ENCODE measurements at regions not wholly inside any gene's neighbourhood (a gene's known extent, or its start where the extent isn't known, plus 50 kb on each side); places are given as distances from the start of the nearest gene placed in this dataset.
"Not testable (repeated sequence)": the region's sequence is repeated elsewhere in the genome, so short reads cannot be mapped to it uniquely, and the experiment has no call there.

DNA sequence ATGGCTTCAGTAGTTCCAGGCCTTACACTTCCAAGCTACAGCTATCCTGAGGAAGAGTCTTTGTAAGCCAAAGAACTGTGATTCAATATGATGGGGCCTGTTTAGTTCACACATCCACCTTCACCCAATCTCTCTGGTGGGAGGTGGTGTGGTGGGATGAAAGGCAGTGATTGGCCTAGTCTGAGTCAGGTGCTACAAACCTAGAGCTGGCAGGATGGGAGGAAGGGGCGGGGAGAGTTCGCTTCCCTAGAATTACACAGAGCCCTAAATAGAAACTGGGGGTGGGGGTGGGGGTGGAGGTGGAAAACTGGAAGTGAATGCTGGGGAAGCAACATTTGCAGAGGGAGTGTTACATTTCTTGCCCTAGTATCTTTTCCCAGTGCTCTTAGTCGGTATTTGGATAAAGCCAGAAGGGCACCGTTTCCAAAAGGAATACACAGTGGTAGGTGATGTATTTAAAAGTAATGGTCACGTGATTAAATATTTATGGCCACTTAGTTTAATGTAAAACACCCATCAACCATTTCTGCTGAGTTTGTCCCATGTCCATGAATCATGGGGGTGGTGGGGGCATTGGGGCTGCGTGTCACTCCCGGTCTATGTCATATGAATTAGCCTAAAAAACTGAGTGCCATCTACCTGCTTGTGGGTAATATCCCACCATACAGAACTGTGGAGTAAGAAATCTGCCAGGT is 247.6 kb upstream of the PROK2 start:
- DNase-seq: no peak

DNA sequence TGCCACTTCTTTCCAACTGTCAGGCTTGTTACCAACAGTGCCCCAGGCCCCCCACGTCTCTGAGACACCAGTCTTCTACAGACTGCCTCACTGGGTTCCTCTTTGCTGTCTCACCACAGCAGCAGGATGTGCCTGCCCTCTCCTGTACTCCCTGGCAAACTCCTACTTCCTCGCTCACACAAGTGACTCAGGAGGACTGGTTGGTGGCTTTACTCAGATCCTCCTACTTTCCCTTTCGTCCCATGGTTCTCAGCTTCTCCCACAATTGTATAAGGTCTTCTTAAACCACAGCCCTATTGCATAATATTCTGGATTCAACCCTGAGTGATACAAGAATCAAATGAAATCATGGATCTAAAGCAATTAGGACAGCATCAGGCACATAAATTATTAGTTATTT is 246.6 kb upstream of the PROK2 start:
- no peak for DNase-seq

DNA sequence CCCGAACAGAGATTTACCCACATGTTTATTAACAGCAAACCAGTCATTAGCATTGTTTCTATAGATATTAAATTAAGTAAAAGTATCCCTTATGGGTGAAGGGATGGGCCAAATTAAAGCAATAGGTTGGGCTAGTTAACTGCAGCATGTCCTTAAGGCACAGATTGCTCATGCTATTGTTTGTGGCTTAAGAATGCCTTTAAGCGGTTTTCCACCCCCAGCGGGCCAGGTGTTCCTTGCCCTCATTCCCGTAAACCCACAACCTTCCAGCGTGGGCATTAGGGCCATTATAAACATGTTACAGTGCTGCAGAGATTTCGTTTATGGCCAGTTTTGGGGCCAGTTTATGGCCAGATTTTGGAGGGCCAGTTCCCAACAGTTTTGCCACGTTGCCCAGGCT is 245.3 kb upstream of the PROK2 start:
- DNase-seq: not testable (repeated sequence)

DNA sequence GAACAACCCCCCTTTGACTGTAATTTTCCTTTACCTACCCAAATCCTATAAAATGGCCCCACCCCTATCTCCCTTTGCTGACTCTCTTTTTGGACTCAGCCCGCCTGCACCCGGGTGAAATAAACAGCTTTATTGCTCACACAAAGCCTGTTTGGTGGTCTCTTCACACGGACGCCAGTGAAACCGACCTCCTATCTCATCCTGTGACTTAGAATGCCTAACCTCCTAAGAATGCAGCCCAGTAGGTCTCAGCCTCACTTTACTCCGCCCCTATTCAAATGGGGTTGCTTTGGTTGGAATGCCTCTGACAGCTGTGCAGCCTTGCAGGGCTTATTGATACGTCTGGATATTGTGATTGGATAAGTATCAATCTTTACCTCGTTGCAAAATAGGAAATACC is 243.8 kb upstream of the PROK2 start:
- DNase-seq: not testable (repeated sequence)

DNA sequence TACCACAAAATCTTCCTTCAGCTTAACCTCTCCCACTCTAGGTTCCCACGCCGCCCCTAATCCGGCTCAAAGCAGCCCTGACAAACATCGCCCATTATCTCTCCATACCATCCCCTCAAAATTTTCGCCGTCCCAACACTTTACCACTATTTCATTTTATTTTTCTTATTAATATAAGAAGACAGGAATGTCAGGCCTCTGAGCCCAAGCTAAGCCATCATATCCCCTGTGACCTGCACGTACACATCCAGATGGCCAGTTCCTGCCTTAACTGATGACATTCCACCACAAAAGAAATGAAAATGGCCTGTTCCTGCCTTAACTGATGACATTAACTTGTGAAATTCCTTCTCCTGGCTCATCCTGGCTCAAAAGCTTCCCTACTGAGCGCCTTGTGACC is 243.4 kb upstream of the PROK2 start:
- not testable (repeated sequence) for DNase-seq

DNA sequence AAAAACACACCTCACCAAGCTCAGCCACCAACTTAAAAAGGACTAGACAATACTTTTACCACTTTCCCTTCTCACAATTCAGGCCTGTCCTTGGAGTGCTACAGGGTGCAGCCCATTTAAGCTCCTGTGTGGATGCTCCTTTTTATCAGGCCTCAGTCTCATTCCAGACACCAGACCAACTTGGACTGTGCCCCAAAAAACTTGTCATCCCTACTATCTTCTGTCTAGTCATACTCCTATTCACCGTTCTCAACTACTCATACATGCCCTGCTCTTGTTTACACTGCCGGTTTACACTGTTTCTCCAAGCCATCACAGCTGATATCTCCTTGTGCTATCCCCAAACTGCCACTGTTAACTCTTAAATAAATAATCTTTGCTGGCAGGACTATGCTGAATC is 242.8 kb upstream of the PROK2 start:
- DNase-seq: not testable (repeated sequence)

DNA sequence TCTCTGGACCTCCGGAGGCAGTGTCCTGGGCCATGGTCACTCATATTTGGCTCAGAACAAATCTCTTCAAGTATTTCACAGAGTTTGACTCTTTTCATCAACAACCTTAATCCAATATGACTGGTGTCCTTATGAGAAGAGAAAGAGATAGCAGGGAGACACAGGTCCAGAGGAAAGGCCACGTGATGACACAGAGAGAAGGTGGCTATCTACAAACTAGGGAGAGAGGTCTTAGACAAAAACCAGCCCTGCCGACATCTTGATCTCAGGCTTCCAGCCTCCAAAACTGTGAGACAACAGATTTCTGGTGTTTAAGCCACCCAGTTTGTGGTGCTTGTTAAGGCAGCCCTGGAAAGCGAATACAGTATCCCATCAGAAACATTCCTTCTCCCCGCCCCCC is 237.1 kb upstream of the PROK2 start:
- no peak for DNase-seq

DNA sequence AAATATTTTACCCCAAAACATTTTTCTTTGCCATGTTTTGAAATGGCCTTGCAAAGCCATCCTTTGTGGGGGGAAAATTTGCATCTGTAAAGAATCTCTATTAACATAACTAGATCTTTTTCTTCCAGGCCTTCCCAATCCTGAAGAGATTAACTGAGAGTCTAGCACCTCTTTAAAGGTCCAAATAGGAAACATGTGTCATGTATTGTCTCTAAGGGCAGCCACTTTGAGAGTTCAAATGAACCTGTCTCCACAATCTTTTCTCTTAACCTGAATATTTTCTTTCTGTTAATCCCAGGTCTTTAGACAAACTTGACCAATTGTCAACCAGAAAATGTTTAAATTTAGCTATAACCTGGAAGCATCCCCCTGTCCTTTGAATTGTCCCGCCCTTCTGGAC is 236.6 kb upstream of the PROK2 start:
- no peak for DNase-seq

DNA sequence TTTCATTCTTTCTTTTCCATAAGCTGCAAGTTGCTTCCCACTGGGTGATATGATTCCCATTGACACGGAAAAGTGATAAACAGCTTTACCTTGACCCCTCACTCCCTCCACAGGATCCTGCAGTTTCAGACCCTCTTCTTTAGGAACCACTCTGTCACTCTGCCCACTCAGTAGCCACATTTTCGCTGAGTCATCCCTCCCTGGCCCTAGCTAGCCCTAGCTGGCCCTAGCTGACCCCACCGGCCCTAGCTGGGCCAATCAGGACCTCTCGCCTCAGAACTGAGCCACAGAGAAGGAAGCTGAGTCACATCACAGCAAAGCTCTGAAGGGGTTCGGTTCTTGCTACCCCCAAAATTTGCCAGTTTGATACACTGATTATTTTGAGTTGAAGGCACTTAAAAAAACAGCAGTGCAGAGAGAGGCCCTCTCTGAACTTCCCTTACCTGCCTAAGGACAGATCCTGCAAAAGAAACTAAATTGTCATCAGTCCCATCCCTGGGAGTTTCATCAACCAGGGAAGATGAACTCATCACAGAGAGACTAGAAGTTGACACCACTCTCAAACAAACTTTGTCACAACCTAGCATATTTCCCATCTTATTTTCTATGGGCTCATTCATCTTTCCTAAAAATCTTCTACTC is 233.5 kb upstream of the PROK2 start:
- DNase-seq: no peak

DNA sequence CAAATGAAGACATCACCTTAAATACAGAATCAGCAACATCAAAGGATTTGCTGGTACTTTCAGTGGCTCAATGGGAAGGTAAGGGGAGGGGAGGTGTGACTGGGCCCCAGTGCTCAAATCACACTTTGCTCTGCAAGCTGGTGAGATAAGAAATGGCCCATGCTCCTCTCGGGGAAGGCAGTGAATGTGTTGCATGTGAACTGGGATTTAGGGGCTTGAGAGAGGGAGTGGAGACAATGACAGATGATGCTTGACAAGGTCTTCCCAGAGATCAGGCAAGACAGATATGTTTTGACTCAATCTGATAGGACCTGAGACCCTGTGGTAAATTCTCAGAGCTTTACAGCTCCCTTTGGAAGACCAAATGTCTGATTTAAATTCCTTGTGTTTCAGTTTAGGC is 233.0 kb upstream of the PROK2 start:
- no peak for DNase-seq

DNA sequence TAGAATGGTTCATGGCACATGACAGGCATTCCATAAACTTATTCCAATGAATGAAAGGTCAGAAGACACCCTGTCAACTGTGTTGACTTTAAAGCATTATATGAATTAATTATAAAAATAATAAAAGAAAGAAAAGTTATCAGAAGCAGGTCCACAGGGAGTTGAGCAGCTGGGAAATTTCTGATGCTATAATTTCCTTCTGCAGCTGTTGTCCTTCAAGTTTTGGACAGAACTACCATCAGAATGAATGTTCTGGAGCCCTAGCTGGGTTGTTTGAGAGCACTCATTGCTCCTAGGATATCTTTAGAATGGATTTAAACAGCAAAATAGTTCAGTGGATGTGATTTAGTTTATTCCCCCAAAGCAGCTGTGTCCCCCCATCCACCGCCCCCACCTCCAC is 232.4 kb upstream of the PROK2 start:
- no peak for DNase-seq

DNA sequence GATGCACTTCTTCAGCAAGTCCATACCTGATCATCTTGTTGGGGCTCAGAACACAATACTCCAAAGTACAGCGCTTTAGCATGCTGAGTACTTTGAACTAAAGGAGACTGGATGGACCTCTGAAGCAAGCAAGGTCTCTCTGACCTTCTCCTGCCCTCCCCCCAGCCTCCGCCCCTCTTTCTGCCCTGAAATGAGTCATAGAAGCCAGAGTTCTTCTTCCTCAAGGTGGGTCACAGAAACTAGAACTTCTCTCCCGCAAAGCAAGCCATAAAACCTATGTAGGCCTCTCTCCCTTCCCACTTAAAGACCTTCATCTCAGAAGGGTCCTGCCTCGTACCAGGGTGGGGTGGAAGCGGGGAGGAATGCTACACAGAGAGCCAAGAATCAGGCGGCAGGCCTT is 230.5 kb upstream of the PROK2 start:
- no peak for DNase-seq

DNA sequence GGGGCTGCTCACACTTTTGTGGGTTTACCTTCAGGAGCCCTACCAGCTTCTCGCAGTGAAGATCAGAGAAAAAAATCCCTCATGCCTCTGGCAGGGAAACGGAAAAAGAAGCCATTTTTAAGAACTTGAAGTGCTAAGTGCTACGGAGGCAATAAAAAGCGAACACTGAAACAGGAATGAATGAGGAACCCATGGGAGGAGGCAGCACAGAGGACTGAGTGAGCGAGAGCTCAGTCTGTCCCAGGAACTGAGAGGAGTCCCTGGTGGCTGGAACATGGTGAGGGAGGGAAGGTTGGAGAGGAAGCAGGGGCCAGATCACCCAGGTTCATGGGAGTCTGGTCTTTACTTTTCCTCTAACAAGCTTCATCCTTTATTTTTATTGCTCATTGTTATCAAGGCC is 228.1 kb upstream of the PROK2 start:
- DNase-seq: no peak

DNA sequence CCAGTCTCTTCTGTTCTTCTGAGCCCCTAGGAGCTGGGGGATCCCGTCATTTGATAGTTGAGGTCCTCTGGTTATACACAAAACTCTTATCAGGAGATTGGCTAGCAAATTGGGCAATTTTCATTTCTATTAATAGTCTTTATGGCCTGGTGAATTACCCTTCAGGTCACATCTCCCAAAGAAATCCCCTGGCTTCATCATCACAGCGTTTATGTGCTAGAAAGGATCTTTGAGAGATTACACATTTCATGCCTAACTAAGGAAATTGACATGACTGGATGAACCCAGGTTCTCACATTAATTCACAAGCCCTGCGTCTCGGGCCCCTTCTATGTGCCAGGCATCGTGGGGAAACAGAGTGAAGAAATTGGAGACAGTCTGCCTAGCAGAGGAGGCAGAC is 227.4 kb upstream of the PROK2 start:
- no peak for DNase-seq

DNA sequence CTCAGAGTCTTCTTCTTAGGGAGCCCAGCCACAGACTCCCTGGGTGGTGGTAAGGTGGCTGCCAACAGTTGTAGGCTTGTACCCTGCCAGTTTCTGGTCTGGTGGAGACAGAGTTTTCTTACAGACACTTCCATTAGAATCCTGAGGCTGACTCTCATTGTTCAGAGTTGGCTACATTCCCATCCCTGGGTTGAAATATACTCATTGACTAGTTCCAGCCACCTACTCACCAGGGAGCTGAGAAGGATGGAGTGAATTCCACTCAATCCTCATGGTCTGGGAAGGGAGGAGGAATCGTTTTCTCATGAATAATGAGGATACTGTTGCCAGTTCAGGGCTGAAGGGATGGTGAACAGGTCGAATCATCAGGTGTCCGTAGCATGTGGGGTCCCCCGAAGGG is 226.5 kb upstream of the PROK2 start:
- DNase-seq: no peak

DNA sequence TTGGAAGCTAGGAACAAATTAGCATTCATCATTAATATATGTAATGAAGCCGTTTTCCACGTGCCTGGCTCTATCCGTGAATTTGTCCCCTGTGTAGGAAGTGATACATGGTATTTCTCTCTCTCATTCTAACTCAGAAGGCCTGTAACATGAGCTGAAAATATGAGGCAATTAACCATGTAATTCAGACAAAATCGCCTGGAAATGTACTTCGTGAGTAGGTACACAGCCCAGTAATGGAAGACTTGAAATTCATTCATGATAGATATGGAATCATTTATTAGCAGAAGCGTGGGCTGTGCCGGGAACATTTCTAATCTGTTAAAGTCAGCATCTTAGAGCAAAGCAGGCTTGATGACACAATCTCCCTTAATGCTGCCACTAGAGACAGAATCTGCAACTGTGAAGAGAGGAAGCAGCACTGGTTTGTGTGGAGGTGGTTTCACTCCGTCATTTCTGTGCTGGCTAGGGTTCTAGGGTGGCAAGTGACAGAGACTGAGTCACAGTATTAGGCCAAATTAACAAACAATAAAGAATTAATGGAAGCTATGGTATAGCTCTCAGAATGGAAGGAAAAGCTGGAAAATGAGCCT is 225.0 kb upstream of the PROK2 start:
- DNase-seq: no peak

DNA sequence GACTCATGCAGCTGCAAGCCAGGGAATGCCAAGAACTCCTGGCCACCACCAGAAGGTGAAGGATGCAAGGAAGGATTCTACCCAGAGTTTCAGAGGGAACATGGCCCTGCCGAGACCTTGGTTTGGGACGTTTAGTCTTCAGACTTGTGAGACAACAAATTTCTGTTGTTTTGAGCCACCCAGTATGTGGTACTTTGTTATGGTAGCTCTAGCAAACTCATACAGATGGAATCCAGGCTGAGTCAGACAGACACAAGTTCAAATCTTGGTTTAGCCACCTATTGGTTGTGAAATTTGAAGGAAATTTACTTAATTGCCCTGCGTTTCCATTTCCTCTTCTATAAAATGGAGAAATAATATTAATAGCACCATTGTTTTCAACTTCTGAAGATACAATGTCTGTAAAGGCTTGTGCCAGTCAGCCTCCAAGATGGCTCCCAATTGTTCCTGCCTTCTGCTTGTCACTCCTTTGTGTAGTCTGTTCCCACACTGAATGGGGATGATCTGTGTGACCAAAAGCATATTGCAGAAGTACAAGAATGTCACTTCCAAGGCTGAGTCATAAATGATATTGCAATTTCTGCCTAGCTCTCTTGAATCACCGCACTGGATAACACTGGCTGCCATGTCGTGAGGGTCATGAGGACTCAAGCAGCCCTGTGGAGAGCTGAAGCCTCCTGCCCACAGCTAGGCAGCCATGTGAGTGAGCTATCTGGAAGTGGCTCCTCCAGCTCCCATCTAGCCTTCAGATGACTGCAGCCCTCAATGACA is 223.5 kb upstream of the PROK2 start:
- no peak for DNase-seq

DNA sequence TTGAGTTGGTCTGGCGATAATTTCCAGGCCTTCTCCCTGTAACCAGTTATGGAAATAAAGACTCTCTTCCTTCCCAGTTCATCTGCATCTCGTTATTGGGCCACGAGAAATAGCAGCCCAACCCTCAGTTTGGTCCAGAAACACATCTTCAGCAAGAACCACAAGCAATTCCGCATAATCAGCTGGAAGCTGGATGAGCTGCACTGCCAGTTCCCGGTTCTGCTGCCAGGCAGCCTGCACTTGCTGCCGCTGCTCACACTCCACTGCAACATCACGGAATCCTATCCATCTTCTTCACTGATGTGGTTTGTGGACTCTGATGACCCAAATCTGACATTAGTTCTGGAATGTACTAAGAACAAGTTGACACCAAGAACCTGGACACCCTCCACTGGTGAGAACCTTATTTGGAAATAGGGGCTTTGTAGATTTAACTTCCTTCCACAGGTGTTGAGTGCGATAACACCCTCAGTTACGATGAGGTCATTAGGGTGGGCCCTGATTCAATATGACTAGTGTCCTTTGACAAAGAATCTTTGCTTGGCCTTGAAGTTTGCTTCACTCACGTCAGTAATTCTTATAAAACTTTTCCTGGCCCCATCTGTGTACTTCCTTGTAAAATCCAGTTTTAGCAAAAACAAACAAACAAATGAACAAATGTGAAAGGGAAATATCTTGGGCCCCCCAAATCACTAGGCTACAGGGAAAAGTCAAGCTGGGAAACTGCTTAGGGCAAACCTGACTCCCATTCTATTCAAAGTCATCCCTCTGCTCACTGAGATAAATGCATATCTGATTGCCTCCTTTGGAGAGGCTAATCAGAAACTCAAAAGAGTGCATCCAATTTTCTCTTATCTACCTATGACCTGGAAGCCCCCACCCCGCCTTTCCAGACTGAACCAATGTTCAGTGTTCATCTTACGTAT is 221.9 kb upstream of the PROK2 start:
- DNase-seq: no peak

DNA sequence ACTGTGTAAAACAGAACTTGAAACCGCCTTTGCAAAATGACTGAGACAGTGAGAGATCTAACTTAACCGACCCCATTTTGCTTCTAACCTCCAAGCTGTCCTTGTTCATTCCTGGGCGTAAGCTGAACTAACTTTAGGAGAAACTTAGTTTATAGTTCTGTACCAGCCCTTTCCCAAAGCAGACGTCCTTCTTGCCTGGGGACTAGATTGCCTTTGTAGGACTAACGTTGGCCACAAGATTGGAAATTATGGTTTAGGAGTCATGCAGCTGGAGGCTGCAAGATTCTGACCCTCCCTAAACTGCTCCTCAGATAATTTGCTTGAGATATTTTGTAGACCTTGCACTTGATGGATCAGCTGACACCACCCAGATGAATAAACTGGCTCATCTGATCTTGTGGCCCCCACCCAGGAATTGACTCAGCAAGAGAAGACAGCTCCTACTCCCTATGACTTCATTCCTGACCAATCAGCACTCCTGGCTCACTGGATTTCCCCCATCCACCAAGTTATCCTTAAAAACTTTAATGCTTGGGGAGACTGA is 219.9 kb upstream of the PROK2 start:
- no peak for DNase-seq

DNA sequence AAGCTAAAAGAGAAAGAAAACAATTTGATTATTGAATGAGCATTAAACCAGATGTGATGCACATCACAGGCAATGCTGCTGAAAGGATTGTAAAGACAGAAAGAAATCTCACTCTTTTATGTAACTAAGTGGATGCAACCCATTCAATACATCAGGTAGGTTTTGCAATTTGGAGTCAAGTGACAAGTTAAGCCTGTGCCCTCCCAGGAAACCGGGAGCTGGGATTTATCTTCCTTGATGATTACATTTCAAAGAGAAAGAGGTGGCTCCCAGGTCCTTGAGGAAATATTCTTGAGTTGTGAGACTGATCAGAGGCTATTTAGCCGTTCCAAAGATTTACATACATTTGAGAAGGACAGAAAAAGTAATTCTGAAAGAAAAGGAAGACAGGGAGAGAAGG is 219.0 kb upstream of the PROK2 start:
- DNase-seq: no peak

DNA sequence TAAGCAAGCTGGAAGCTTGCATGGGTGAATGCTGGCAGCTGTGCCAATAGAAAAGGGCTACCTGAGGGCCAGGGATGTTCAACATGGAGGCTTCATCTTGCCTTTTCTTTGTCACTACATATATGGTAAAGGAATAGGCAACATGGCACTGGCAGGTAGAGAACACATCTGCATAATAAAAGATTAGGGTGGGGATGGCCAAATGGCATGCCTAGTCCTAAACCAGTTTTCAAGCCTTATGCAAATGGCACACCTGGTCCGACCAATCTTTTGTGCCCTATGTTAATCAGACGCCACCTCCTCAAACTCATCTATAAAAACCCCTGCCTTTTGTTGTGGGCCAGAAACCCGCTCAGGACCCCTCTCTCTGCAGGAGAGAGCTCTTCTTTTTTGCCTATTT is 216.8 kb upstream of the PROK2 start:
- DNase-seq: no peak

DNA sequence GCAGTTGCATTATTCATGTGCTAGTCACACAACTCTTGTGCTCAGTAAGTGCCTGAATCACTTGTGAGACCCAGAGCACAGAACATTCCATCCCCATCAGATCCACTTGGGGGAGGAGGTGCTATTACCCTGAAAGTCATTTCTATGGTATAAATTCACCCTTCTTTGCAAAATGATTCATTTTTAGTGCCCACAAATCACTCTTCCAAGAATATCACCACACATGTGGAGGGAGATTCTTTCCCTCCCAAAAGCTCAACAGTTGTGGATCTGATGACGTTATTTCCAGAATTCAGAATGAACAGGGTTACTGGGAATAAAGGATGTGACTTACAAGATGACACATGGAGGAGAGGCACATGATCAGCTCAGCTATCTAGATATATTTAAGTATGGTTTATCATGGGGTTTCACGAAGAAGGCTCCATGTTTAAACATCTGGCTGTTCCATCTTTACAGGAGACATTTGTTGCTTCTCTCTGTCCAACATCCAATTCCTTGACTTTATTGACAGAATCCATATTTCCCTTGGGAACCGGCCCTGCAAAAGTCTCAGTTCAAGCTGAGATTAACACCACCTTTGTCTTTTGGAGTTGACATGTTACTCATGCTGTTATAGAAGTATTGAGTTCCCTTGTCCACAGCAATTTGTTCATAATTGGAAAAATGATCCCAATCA is 214.2 kb upstream of the PROK2 start:
- no peak for DNase-seq
